GM18867 (cell line): ENCODE measurements at regions not wholly inside any gene's neighbourhood (a gene's known extent, or its start where the extent isn't known, plus 50 kb on each side); places are given as distances from the start of the nearest gene placed in this dataset.
"Not testable (repeated sequence)": the region's sequence is repeated elsewhere in the genome, so short reads cannot be mapped to it uniquely, and the experiment has no call there.

Experiments
- ATAC-seq: cut with Tn5 transposase; IDR thresholded peaks from one replicate; pipeline ENCODE4 v1.9.1; 2021; ENCODE audit warnings: mild to moderate bottlenecking, moderate library complexity; ENCODE audit not compliant: unreplicated experiment

DNA sequence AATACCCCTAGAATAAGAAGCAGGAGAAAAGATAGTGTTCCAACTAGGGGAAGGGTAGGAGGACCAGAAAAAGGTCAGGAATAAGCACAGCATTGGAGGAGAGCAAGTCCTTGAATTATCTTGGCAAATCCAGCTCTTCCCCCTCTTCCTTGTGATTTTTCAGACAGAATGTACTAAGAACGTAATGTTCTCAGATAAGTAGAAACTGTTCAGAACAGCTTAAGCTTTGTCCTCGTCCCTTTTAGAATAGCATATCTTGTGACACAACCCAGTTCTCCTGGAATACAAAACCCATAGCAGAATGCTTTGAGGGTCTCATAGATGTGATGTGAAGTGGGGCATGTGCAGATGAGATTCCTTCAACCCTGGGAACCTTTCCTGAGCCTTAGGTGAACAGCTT, 97.4 kb downstream of the EMB start:
- ATAC-seq, result no peak

DNA sequence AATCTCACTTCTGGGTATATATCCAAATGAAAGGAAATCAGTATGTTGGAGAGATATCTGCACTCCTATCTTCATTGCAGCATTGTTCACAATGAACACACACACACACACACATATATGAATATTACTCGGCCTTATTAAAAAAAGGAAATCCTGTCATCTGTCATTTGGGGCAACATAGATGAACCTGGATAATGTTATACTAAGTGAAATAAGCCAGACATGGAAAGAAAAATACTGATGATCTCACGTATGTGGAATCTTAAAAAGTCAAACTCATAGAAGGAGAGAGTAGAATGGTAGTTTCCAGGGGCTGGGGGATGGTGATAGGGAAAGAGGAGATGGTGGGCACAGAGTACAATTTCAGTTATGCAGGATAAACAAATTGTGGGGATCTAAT, 100.3 kb downstream of the EMB start:
- no peak for ATAC-seq

DNA sequence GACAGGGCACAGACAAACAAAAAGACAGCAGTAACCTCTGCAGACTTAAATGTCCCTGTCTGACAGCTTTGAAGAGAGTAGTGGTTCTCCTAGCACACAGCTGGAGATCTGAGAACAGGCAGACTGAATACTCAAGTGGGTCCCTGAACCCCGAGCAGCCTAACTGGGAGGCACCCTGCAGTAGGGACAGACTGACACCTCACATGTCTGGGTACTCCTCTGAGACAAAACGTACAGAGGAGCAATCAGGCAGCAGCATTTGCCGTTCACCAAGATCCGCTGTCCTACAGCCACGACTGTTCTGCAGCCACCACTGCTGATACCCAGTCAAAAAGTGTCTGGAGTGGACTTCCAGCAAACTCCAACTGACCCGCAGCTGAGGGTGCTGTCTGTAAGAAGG, 110.5 kb downstream of the EMB start:
- not testable (repeated sequence) for ATAC-seq

DNA sequence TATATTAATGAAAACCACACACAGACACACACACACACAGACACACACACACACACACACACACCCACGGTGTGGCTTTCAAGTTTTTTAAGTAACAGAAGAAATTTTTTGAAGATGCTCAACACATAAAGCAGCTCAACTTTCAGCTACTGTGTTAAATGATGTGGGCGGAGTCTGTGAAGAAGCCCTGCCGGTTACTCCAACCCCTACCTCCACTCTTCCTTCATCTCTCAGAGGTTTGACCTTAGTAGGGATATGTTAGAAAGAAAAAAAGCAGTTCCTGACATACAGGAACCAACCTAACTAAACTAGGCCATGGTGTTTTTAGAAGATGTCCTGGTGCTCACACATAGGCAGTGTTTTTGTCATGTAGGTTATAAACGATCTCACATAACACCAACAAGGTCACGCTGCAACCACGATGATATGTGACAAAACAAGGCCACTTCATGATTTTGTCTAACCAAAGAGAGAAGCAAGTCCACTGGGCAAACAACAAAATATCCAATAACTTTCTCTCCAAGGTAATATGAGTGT, 112.8 kb downstream of the EMB start:
- no peak for ATAC-seq

DNA sequence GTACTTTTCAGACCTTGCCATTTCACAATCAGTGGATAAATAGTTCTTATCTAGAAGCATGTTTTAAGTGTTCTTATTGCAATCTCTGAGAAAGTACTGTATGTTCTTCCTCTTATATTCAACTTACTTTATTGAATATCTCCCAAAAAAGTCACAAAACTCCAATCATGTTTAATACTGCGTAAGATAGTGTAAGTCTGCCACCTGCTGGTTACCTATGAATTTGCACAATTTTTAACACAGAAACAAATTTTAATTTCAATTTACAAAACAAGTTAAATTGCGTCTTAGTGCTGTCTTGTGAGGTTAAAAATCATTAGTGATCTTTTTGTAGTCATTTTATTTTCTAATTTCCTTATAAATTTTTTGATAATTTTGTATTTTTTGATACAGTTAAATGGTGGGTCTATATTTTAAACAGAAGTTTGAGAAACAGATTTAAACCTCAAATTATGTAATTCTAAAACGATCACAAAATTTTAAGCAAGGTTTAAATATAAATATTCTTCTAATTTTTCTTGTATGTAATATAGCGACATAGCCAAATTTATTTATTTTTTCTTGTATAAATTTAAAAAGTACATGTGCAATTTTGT, 115.8 kb downstream of the EMB start:
- ATAC-seq, result peak; percentile 47

DNA sequence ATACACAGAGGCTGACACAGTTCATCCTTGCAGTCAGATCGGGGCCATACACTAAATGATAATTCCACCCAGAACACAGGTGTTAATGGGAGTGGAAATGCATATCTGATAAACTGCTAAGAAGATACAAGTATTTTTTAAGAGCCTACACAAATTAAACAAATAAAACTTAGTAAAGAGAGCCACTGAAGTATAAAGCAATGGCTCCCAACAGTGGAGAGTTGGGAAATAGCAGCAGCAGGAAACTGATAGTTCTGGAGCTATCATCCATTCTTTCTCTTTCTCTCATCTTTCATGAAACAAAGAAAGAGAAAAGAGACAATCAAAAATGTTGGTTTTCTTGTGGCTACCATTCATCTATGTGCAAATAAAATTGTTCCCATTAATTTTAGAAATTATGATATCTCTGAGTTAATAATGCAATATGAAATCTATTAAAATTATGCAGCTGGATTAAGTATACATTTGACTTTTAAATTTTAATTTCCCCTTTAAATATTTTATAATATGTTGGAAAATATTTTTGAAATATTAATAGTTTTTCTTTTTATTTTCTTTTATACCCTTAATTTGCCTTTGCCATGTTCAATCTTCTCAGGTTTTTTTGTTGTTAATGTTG, 120.8 kb downstream of the EMB start:
- no peak for ATAC-seq

DNA sequence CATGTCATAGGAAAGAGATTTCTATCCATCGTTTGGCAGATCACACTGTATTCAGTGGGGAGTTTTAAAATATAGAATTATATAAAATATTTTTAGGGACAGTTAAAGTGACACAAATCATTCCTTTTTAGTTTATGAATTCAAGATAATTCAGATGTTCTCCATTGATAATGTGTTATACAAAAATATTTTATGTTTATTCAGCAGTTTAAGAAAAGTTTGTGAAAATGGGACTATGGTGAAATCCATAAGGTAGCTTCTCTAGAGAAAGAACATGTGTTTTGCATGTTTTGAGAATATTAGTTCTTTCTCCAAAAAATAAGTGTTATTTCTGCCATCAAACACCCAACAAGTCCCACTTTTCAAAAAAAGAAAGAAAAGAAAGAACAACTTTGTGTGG, 122.9 kb downstream of the EMB start:
- no peak for ATAC-seq

DNA sequence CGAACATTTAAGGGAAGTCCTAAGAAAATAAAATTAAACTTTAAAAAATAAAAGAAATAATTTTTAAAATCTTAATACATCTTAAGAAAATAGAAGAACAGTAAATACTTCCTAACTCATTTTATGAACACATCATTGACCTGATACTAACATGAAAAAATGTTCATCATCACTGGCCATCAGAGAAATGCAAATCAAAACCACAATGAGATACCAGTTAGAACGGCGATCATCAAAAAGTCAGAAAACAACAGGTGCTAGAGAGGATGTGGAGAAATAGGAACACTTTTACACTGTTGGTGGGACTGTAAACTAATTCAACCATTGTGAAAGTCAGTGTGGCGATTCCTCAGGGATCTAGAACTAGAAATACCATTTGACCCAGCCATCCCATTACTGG, 134.6 kb downstream of the EMB start:
- not testable (repeated sequence) for ATAC-seq

DNA sequence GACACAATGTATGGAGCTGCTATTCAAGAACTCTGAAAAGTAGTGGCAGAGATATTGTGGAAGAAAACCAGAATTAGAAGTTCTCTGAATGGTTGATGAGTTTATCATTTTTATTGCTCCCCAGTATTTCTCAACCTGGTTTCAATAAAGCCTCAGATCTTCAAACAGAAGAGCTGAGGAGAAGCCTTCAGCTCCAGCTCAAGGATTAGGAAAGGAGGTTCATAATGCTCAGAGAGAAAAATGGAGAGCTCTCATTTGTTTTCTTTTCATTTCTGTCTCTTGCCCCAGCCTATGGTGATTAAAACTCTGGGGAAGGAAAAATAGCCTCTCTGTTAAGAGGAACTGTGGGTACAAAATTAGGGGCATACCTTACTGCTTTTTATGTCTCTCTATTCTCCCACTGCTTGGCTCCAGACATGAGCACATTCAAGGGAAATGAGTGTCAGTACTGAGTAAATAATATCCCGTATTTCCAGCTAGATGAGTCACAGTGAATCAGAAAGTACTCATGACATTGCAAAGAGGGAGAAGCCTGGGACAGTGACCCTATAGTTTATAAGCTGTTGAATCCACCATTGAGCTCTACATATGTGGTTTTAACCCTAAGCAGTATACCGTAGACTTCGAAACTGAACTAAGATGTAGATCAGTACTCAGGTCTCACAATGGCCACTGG, 138.1 kb downstream of the EMB start:
- ATAC-seq, result no peak

DNA sequence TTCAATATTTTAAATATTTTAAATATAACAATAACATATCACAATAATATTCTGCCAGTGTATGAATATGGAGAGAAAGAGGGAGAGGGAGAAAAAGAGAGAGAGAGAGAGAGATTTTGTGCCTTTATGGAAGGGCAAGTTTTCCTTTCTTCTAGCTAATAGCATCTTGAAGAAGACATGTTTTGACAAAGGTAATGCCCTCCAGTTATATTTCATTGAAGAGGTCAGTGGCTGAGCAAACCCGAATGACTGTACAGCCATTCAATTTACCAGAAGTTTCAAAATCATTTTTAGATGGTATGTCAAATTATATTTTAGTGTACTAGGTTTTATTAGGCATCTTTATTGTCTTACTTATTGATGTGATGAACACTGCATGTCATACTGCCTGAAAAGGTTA, 139.3 kb downstream of the EMB start:
- ATAC-seq, result no peak

DNA sequence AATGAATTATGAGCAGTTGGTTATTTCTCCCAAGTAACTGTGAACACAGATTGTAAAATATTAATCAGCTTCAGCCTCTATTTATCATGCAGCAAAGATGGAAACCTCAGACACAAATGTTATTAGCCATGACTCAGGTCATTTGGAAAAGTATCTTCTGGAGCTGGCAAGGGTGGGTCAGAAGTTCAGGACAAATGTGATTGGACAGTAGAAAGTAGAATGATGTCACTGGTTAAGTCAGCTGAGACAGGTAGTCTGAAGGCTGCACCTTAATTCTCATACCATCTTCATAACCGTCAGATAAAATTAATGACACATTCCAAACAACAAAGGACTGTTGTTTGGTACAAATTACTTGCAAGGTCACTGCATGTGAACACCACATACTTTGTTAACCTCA, 140.2 kb downstream of the EMB start:
- no peak for ATAC-seq

DNA sequence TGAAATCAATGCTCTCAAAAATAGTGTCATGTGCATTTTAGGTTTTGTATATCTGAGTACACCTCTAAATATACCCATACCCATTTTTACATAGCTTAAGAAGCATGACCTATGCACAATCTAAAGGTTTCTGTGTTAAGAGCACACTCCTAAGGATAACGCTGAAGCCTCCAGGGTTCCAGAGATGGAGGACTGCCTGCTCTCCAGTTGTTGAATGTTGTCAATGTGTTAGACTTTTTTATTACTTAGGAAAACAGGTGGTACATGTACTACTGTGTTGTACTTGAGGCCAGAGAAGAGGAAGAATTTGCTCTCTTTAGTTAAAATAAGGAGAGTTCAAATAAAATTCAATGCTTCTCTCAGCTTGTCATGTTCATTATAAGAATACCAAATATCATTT, 141.2 kb downstream of the EMB start:
- no peak for ATAC-seq

DNA sequence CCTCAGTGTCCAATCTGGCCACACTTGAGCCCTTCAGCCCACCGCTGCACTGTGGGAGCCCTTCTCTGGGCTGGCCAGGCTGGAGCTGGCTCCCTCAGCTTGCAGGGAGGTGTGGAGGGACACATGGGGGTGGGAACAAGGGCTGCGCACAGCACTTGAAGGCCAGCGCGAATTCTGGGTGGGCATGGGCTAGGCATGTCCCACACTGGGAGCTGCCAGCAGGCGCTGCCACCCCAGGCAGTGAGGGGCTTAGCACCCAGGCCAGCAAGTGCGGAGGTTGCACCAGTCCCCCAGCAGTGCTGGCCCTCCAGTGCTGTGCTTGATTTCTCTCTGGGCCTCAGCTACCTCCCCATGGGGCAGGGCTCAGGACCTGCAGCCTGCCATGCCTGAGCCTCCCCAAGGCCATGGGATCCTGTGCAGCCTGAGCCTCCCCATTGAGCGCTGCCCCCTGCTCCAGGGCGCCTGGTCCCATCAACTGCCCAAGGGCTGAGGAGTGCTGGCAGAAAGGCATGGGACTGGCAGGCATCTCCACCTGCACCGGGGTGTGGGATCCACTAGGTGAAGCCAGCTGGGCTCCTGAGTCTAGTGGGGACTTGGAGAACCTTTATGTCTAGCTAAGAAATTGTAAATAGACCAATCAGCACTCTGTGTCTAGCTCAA, 148.2 kb downstream of the EMB start:
- ATAC-seq, result no peak

DNA sequence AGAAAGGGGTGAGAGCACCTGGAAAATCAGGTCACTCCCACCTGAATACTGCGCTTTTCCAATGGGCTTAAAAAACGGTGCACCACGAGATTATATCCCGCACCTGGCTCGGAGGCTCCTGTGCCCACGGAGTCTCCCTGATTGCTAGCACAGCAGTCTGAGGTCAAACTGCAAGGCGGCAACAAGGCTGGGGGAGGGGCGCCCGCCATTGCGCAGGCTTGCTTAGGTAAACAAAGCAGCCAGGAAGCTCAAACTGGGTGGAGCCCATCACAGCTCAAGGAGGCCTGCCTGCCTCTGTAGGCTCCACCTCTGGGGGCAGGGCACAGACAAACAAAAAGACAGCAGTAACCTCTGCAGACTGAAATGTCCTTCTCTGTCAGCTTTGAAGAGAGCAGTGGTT, 160.6 kb downstream of the EMB start:
- ATAC-seq, result not testable (repeated sequence)
